ENCODE measurements at regions not wholly inside any gene's neighbourhood (a gene's known extent, or its start where the extent isn't known, plus 50 kb on each side); places are given as distances from the start of the nearest gene placed in this dataset.

GRCh38 chr11:39462506-39462905 is 1996.9 kb downstream of the LRRC4C start:
- no peak for TF ChIP-seq POLR2A (IDR thresholded peaks at IDR 0.05; ENCODE audit: borderline replicate concordance, extremely low read depth, insufficient read depth, insufficient read length)
- no peak for TF ChIP-seq MAX (IDR thresholded peaks at IDR 0.05)
- no peak for TF ChIP-seq CEBPB (IDR thresholded peaks at IDR 0.05; ENCODE audit: low read depth)
- TF ChIP-seq JUND (IDR thresholded peaks at IDR 0.05): no peak
- no peak for TF ChIP-seq EZH2 (IDR thresholded peaks at IDR 0.05)
- no peak for TF ChIP-seq CTCF (IDR thresholded peaks at IDR 0.05 in 2 of 3, conservative IDR thresholded peaks at IDR 0.05 in 1 of 3; ENCODE audit: borderline replicate concordance in 1 of 3, insufficient read depth in 1 of 3, low read depth in 2 of 3, low read length in 2 of 3)
- no peak for TF ChIP-seq REST (IDR thresholded peaks at IDR 0.05; ENCODE audit: low read depth)
- TF ChIP-seq CBX3 (IDR thresholded peaks at IDR 0.05; ENCODE audit: low read depth): no peak
- no peak for TF ChIP-seq RAD21 (IDR thresholded peaks at IDR 0.05; ENCODE audit: low read depth)
- TF ChIP-seq TCF7L2 (IDR thresholded peaks at IDR 0.05; ENCODE audit: borderline replicate concordance, extremely low read depth, insufficient read depth, insufficient read length): no peak
- TF ChIP-seq ZNF274 (IDR thresholded peaks at IDR 0.05; ENCODE audit: low read depth, low read length): no peak
